AG04449 (cell line): ENCODE measurements at regions not wholly inside any gene's neighbourhood (a gene's known extent, or its start where the extent isn't known, plus 50 kb on each side); places are given as distances from the start of the nearest gene placed in this dataset.

Experiments used
- CTCF ChIA-PET: fragments of 350-600 bp; formaldehyde crosslinking; extraction: SDS; loops from one replicate; lab custom pipeline; 2021; ENCODE audit warnings: antibody characterized with exemption; lab: Yijun Ruan, JAX
- POLR2A ChIA-PET: fragments of 400-600, 350-600 bp; formaldehyde crosslinking; extraction: SDS; loops from one replicate; lab custom pipeline; 2020; ENCODE audit warnings: antibody characterized with exemption, inconsistent platforms; lab: Yijun Ruan, JAX
- DNase-seq: peaks from one replicate; pipeline ENCODE4 v3.0.0-alpha.2; 2010; ENCODE audit warnings: low read depth, low spot score
- H3K4me3 ChIP-seq: 2 replicates; pipeline ENCODE4 v1.5.1; 2011; ENCODE audit warnings: low read depth, mild to moderate bottlenecking, control low read depth, low read length
- TF ChIP-seq, protein P1 (sequence below): IDR thresholded peaks from one replicate; pipeline ENCODE4 v1.5.1; 2011; ENCODE audit warnings: mild to moderate bottlenecking, moderate library complexity, low read length, control low read depth, inconsistent platforms; ENCODE audit not compliant: insufficient read depth; ENCODE audit errors: missing control alignments

- ChIA-PET CTCF (no interaction called here), POLR2A (no interaction called here)
- H3K4me3 ChIP-seq = no peak overlapping the region
- no peak for DNase-seq
- TF ChIP-seq, protein P1, sequence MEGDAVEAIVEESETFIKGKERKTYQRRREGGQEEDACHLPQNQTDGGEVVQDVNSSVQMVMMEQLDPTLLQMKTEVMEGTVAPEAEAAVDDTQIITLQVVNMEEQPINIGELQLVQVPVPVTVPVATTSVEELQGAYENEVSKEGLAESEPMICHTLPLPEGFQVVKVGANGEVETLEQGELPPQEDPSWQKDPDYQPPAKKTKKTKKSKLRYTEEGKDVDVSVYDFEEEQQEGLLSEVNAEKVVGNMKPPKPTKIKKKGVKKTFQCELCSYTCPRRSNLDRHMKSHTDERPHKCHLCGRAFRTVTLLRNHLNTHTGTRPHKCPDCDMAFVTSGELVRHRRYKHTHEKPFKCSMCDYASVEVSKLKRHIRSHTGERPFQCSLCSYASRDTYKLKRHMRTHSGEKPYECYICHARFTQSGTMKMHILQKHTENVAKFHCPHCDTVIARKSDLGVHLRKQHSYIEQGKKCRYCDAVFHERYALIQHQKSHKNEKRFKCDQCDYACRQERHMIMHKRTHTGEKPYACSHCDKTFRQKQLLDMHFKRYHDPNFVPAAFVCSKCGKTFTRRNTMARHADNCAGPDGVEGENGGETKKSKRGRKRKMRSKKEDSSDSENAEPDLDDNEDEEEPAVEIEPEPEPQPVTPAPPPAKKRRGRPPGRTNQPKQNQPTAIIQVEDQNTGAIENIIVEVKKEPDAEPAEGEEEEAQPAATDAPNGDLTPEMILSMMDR = no peak
These were observed 136.9 kb upstream of the UBL3 start for GRCh38 chr13:29987340-29987739.

- no peak overlapping the region for H3K4me3 ChIP-seq
- POLR2A ChIA-PET = no interaction called here
- no peak for DNase-seq
- TF ChIP-seq, protein P1 = no peak
- CTCF ChIA-PET = no interaction called here
These were observed 129.9 kb upstream of the UBL3 start for GRCh38 chr13:29980339-29980738.

DNA sequence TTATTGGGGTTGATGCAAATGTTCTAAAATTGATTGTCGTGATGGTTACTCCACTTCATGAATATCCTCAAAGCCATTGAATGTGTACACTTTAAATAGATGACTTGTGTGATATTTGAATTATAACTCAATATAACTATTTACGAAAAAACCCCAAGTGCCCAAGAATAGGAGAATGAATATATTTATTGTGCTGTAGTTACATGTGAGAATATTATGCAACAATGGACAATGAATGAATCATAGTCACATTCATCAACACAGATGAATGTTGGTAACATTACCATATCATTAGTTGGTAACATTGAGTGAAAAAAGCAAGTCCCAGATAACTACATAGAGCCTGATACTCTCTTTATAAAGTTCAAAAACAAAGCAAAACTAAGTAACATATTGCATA lies 127.8 kb upstream of the UBL3 start:
- ChIA-PET POLR2A (no interaction called here), CTCF (interaction anchor here (1.2 kb wide), 1 partner anchor 10 kb away, joined by 4 read pairs; no protein-coding TSS in a partner anchor)
- TF ChIP-seq, protein P1 = no peak
- no peak for DNase-seq
- no peak overlapping the region for H3K4me3 ChIP-seq

GRCh38 chr13:29977476-29978120 lies 127.2 kb upstream of the UBL3 start:
- DNase-seq = no peak
- ChIA-PET CTCF (interaction anchor here (0.7 kb wide), 1 partner anchor 207 kb away, joined by 3 read pairs; no protein-coding TSS in a partner anchor), POLR2A (no interaction called here)
- no peak overlapping the region for H3K4me3 ChIP-seq
- TF ChIP-seq, protein P1 = no peak

- TF ChIP-seq, protein P1 = no peak
- CTCF ChIA-PET = interaction anchor here (0.8 kb wide), 1 partner anchor 52 kb away, joined by 3 read pairs; no protein-coding TSS in a partner anchor
- POLR2A ChIA-PET = interaction anchor here (0.7 kb wide), 1 partner anchor 52 kb away, joined by 4 read pairs; no protein-coding TSS in a partner anchor
- no peak for DNase-seq
- no peak overlapping the region for H3K4me3 ChIP-seq
These were observed 126.1 kb upstream of the UBL3 start for GRCh38 chr13:29976535-29976934.

GRCh38 chr13:29975283-29975682 lies 124.9 kb upstream of the UBL3 start:
- ChIA-PET CTCF (no interaction called here), POLR2A (no interaction called here)
- no peak overlapping the region for H3K4me3 ChIP-seq
- no peak for DNase-seq
- TF ChIP-seq, protein P1 = no peak
